HG02642 (cell line): ENCODE measurements at regions not wholly inside any gene's neighbourhood (a gene's known extent, or its start where the extent isn't known, plus 50 kb on each side); places are given as distances from the start of the nearest gene placed in this dataset.

ENCODE experiments used
- ATAC-seq: cut with Tn5 transposase; IDR thresholded peaks from one replicate; pipeline ENCODE4 v1.9.1; 2021; ENCODE audit warnings: mild to moderate bottlenecking; ENCODE audit not compliant: unreplicated experiment, poor library complexity

DNA sequence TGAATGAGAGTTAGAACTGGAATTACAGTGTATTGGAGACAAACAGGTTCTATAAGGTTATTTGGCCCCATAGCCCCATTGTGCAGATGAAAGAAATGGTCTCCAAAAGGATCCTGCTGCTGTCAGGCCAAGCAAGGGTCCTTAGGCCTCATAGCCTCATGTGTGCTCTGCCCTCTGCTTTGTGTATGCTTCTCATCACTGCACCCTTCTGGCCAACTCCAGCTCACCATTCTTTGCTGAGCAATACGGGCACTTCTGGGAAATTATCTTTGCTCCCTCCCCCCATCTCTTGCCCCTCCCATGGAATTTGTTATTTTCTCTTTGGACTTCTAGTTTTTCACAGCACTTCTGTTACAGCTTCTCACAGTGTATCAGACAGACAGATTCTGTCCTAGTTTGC lies 298.8 kb downstream of the FOXA2 start:
- no peak for ATAC-seq

DNA sequence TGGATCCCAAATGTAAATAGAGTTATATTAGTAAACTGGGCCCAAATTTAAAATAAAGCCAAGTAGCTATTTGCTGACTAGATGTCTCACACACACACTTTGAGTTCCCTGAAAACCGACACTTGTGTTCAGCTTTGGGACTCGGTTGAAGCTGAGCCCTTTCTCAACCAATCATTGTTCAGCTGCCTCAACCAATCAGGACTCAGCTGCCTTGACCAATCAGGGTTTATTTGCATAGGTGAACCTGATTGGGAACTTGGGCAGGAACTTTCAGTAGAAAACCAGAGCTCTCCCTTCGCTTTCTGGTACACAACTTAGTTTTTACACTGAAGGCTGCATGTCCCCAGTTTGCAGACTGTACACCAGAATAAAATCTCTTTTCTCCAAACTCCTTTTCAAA lies 301.7 kb downstream of the FOXA2 start:
- no peak for ATAC-seq

DNA sequence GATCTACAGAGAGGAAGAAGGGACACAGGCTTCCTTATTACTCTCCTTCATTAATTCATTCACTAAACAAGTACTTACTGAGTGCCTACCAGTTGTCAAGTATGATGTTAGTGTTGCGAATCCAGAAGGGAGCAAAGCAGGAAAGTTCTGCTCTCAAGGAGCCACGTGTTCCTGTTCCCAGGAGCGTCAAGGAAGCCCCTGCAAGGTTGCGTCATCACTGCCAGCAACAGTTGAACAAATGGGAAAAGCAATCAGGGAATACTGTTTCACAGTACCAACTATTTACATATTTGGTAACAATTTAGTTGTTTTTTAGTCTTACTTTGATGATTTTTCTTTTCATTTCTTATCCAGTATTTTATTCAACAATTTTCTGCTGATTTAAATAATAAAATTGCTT lies 310.0 kb downstream of the FOXA2 start:
- no peak for ATAC-seq

GRCh38 chr20:22268675-22269074 lies 315.7 kb downstream of the FOXA2 start:
- ATAC-seq: no peak

GRCh38 chr20:22264917-22265316 lies 319.5 kb downstream of the FOXA2 start:
- ATAC-seq: no peak

GRCh38 chr20:22260506-22260905 lies 323.9 kb downstream of the FOXA2 start:
- ATAC-seq: no peak

GRCh38 chr20:22257912-22258311 lies 326.5 kb downstream of the FOXA2 start:
- no peak for ATAC-seq

GRCh38 chr20:22248051-22248667 lies 336.2 kb downstream of the FOXA2 start:
- no peak for ATAC-seq

- no peak for ATAC-seq
Measured at GRCh38 chr20:22245139-22245538, 339.2 kb downstream of the FOXA2 start.

- no peak for ATAC-seq
Measured at GRCh38 chr20:22243067-22243466, 341.3 kb downstream of the FOXA2 start.

GRCh38 chr20:22241609-22242008 lies 342.8 kb downstream of the FOXA2 start:
- no peak for ATAC-seq

DNA sequence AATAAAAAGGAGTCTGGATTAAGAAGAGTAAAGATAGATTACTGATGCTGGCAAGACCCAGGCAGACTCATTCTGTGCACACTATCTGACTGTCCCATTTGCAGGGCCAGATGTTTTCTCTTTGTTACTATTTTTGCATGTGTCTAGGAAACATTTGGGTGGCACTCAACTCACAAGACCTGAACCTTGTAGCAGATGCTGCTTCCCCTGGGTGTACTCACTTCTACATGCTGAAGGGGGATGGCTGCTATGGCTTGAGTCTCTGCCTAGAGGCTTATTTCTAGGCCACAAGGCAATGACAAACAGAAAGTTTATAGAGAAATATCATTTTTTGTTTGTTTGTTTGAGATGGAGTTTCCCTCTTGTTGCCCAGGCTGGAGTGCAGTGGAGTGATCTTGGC lies 351.4 kb downstream of the FOXA2 start:
- ATAC-seq: no peak

DNA sequence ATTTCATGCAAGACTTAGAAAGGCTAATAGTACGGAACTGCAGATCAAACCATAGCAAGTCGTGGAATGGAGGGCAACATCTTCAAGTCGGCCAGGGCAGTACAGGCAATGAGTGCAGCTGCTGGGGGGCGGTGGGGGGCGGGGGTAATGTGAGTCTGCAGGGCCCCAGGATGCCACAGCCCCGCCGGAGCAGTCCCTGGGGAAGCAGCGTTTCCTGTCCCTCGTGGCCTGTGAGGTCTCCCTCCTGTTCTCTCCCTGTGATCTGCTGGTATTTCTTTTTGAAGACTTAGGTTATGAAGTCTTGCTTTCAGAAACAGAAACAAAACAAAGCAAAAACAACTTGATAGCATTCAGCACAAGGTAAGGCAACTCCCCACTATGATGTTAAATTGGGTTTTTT lies 351.9 kb downstream of the FOXA2 start:
- no peak for ATAC-seq

DNA sequence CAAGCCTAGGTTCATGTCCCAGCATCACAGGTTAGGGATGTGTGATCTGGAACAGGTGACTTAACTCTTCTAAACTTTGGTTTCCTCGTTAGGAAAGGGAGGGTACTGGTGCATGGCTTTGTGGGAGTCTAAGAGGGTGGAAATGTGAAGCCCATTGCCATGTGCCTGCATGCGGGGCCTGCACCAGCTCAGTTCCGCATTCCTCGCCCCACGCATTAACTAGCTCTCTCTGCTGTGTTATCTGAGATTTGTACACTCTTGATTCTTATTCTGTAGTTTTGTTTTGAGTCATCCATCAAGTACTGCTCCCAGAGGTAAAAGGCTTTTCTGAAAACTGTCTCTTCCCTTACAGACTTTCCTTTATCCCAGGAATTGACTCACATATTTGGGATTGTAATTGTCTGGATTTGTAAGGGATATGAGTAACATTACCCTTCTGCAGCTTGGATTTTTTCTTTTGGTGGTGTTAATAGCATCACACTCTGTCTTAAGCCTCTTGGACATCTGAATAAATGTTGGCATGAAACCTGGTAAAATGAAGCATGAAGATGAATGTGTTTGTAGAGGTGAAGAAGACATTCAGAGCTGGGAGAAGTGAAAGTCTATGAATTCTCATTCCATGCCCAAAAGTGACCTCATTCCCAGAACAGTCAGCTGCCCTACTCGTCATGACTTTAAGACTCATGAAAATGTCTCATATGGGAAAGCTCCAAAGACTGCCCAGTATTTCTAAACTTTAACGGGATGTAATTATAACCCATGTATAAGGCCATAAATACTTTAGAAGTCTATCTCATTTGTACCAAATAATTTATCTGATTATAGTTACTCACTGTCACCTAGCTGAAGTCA lies 357.3 kb downstream of the FOXA2 start:
- ATAC-seq: no peak

GRCh38 chr20:22223236-22223635 lies 361.1 kb downstream of the FOXA2 start:
- ATAC-seq: no peak

- no peak for ATAC-seq
Measured at GRCh38 chr20:22217712-22218352, 366.5 kb downstream of the FOXA2 start.

- ATAC-seq: no peak
Measured at GRCh38 chr20:22216984-22217383, 367.4 kb downstream of the FOXA2 start.

DNA sequence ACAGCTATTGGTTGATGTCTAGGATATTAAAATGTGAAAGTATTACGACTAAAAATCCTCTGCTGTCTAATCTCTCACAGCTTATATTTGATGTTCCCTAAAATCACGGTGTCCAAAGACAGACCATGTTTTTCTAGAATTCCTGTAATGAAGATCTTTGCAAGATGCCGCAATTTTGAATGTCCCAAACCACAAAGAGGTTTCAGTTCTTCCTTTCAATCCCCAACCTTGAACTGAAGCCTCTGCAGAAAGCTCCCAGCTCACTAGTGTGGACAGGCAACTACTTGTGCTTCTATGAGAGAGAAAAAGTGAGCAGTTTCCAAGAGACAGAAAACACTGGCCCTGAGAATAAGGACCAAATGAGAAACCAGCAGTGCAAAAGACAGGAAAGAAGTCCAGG lies 370.1 kb downstream of the FOXA2 start:
- ATAC-seq: no peak

DNA sequence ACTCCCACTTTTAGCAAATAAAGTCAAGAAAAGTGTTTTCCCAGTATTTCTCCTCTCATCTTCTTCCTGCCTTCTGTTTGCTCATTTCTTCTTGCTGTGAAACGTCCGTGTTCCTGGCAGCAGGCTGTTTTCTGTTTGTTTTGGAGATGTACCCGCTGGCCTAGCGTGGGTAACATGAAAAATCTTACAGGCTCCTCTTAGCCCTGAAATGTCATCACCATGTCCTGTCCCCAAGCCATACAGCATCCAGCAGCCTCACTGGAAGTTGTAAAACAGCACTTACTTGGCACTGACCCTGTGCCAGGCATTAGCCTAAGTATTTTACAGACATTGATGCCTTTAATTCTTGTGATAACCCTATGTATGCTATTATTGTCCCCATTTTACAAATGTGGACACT lies 371.1 kb downstream of the FOXA2 start:
- no peak for ATAC-seq

GRCh38 chr20:22207280-22207679 lies 377.1 kb downstream of the FOXA2 start:
- ATAC-seq: no peak

DNA sequence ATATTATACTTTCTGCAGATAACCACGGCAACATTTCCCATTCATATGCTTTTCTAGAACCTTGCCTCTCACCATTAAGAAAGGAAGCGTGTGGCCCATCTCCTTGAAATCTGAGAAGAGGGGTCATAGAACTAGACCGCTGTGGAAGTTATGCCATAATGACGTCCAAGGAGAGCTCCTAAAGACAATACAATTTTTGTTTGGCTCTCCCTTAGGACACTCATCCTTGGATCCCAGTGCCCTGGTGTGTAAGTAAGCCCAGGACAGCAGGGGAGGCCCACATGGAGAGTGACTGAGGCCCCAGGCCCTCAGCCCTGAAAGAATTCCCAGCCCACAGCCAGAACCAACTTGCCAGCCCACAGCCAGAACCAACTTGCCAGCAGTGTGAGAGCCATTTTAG lies 379.6 kb downstream of the FOXA2 start:
- ATAC-seq: no peak

GRCh38 chr20:22182148-22182547 lies 402.2 kb downstream of the FOXA2 start:
- no peak for ATAC-seq
